ENCODE measurements at regions not wholly inside any gene's neighbourhood (a gene's known extent, or its start where the extent isn't known, plus 50 kb on each side); places are given as distances from the start of the nearest gene placed in this dataset.

GRCh38 chr9:117825609-117826347, 121.6 kb downstream of the TLR4 start:
- no peaks in the 10 kb centered on the region for H3K4me1 ChIP-seq (ENCODE audit: control insufficient read depth, extremely low read depth, insufficient read depth, low read length)
- H3K9me1 ChIP-seq (ENCODE audit: control insufficient read depth, extremely low read depth, insufficient read depth, low read length) = no peaks in the 10 kb centered on the region
- no peak overlapping the region for H3K4me2 ChIP-seq (ENCODE audit: control insufficient read depth, extremely low read depth, insufficient read depth, low read depth, low read length)
- H3K27me3 ChIP-seq (ENCODE audit: control insufficient read depth, extremely low read depth, insufficient read depth, low read length) = no peaks in the 10 kb centered on the region
- H2AFZ ChIP-seq (ENCODE audit: control insufficient read depth, low read length) = no peak overlapping the region
- DNase-seq (ENCODE audit: low read depth, low spot score) (no peak), FAIRE-seq (no peak)
- H3K9ac ChIP-seq (ENCODE audit: control insufficient read depth, extremely low read depth, insufficient read depth, low read length) = no peak overlapping the region
- H4K20me1 ChIP-seq (ENCODE audit: control insufficient read depth, extremely low read depth, insufficient read depth, low read length) = no peaks in the 10 kb centered on the region
- H3K9me3 ChIP-seq (ENCODE audit: control insufficient read depth, low read depth, low read length) = no peaks in the 10 kb centered on the region
- no peaks in the 10 kb centered on the region for H3K36me3 ChIP-seq (ENCODE audit: control insufficient read depth in 2 of 2, extremely low read depth in 1 of 2, insufficient read depth in 2 of 2, low read length in 2 of 2)
- H3K4me3 ChIP-seq (ENCODE audit: control insufficient read depth in 2 of 3, extremely low read depth in 1 of 3, insufficient read depth in 2 of 3, low read depth in 1 of 3, low read length in 3 of 3) = no peak overlapping the region
- TF ChIP-seq, protein P1, sequence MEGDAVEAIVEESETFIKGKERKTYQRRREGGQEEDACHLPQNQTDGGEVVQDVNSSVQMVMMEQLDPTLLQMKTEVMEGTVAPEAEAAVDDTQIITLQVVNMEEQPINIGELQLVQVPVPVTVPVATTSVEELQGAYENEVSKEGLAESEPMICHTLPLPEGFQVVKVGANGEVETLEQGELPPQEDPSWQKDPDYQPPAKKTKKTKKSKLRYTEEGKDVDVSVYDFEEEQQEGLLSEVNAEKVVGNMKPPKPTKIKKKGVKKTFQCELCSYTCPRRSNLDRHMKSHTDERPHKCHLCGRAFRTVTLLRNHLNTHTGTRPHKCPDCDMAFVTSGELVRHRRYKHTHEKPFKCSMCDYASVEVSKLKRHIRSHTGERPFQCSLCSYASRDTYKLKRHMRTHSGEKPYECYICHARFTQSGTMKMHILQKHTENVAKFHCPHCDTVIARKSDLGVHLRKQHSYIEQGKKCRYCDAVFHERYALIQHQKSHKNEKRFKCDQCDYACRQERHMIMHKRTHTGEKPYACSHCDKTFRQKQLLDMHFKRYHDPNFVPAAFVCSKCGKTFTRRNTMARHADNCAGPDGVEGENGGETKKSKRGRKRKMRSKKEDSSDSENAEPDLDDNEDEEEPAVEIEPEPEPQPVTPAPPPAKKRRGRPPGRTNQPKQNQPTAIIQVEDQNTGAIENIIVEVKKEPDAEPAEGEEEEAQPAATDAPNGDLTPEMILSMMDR (optimal IDR thresholded peaks at IDR 0.05 in 1 of 3, IDR thresholded peaks at IDR 0.05 in 1 of 3, conservative IDR thresholded peaks at IDR 0.05 in 1 of 3; ENCODE audit: extremely low read depth in 1 of 3, insufficient read depth in 2 of 3, low read length in 3 of 3) = no peak
- no peak for TF ChIP-seq EZH2 (IDR thresholded peaks at IDR 0.05; ENCODE audit: low read length)
- dilution Hi-C loops (cut with MboI; ENCODE audit: extremely low pct_ligation_motif_present, low sequenced_read_pairs) = no loop called here
- H3K27ac ChIP-seq (ENCODE audit: control insufficient read depth, insufficient read depth, low read length) = no peak overlapping the region
- no peaks in the 10 kb centered on the region for H3K79me2 ChIP-seq (ENCODE audit: control insufficient read depth, insufficient read depth, low read length)

- DNase-seq (ENCODE audit: low read depth, low spot score) (no peak), FAIRE-seq (no peak)
- Histone ChIP-seq H3K4me2 (ENCODE audit: control insufficient read depth, extremely low read depth, insufficient read depth, low read depth, low read length) (no peak overlapping the region), H3K27ac (ENCODE audit: control insufficient read depth, insufficient read depth, low read length) (no peak overlapping the region), H3K9me1 (ENCODE audit: control insufficient read depth, extremely low read depth, insufficient read depth, low read length) (no peaks in the 10 kb centered on the region), H3K9me3 (ENCODE audit: control insufficient read depth, low read depth, low read length) (no peaks in the 10 kb centered on the region), H3K4me1 (ENCODE audit: control insufficient read depth, extremely low read depth, insufficient read depth, low read length) (no peaks in the 10 kb centered on the region), H3K79me2 (ENCODE audit: control insufficient read depth, insufficient read depth, low read length) (no peaks in the 10 kb centered on the region), H3K36me3 (ENCODE audit: control insufficient read depth in 2 of 2, extremely low read depth in 1 of 2, insufficient read depth in 2 of 2, low read length in 2 of 2) (no peaks in the 10 kb centered on the region), H3K27me3 (ENCODE audit: control insufficient read depth, extremely low read depth, insufficient read depth, low read length) (no peaks in the 10 kb centered on the region), H2AFZ (ENCODE audit: control insufficient read depth, low read length) (no peak overlapping the region), H3K9ac (ENCODE audit: control insufficient read depth, extremely low read depth, insufficient read depth, low read length) (no peak overlapping the region), H3K4me3 (ENCODE audit: control insufficient read depth in 2 of 3, extremely low read depth in 1 of 3, insufficient read depth in 2 of 3, low read depth in 1 of 3, low read length in 3 of 3) (no peak overlapping the region), H4K20me1 (ENCODE audit: control insufficient read depth, extremely low read depth, insufficient read depth, low read length) (no peaks in the 10 kb centered on the region)
- TF ChIP-seq, protein P1 (optimal IDR thresholded peaks at IDR 0.05 in 1 of 3, IDR thresholded peaks at IDR 0.05 in 1 of 3, conservative IDR thresholded peaks at IDR 0.05 in 1 of 3; ENCODE audit: extremely low read depth in 1 of 3, insufficient read depth in 2 of 3, low read length in 3 of 3) = no peak
- TF ChIP-seq EZH2 (IDR thresholded peaks at IDR 0.05; ENCODE audit: low read length) = no peak
- dilution Hi-C loops (cut with MboI; ENCODE audit: extremely low pct_ligation_motif_present, low sequenced_read_pairs) = no loop called here
Observed at GRCh38 chr9:117826837-117827236, 122.6 kb downstream of the TLR4 start.
